HG03039 (cell line): ENCODE measurements at regions not wholly inside any gene's neighbourhood (a gene's known extent, or its start where the extent isn't known, plus 50 kb on each side); places are given as distances from the start of the nearest gene placed in this dataset.
"Not testable (repeated sequence)": the region's sequence is repeated elsewhere in the genome, so short reads cannot be mapped to it uniquely, and the experiment has no call there.

Experiments
- ATAC-seq: cut with Tn5 transposase; IDR thresholded peaks from one replicate; pipeline ENCODE4 v1.9.1; 2021; ENCODE audit warnings: mild to moderate bottlenecking, moderate library complexity; ENCODE audit not compliant: unreplicated experiment

DNA sequence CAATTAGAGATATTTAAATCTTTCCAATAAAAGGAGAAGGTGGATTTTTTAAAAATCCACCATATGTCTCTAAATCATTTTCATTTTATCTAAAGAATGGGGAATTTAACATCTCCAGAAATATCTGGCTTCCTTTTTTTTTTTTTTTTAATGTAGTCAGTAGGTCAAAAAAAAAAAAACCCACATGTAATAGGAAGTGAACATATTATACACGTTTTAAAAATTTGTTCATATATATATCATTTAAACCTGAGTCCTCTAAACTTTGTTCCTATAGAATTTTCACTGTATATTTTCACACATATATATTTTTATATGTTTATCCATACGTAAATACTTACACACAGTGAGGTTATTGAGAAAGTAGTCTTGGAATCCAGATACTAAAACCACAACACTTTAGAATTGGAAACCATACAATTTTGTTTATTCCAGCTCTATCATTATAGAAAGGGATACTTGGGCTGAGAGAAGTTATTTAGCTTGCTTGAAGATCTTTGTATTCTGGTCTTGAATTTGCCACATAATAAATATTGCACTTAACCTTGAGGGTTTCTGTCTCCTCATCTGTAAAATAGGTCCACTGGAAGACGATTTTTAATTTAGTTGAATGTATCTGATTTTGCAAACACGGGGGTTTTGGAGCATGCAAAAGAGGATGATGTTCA is 62.1 kb upstream of the ZNF217 start:
- no peak for ATAC-seq

DNA sequence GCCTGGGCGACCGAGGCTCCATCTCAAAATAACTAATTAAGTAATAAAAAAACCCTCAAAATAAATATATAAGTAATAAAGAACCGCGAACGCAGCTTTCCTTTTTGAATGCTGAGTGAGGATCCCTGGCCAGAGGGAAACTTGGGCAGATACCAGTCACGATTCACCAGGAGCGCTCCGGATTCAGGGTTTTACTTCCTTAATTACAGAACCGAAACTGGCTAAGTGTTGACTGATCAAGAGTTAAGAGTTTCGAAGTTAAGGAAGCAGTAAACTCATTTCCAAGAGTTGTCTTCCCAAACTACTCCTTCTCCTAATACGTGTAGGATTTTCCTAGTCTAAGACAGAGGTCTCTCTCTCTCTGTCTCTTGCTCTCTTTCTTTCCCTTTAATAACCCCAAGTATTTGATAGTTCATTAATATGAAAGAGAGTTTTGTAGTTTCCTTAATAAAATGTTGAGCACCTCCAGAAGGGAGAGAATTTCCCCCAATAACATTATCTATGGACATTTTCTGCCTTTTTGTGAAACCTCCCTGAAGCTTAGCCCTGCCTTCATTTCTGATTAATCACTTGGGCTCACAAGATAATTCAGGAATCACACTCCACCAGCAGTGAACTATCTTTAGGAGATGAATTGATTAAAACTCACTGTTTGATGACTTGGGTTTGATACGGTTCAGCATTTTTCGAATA is 61.4 kb upstream of the ZNF217 start:
- no peak for ATAC-seq

GRCh38 chr20:53654521-53654920 is 60.9 kb upstream of the ZNF217 start:
- not testable (repeated sequence) for ATAC-seq

- no peak for ATAC-seq
Measured at GRCh38 chr20:53652859-53653517, 59.3 kb upstream of the ZNF217 start.

- ATAC-seq: peak; percentile 62
Measured at GRCh38 chr20:53652090-53652858, 58.6 kb upstream of the ZNF217 start.

DNA sequence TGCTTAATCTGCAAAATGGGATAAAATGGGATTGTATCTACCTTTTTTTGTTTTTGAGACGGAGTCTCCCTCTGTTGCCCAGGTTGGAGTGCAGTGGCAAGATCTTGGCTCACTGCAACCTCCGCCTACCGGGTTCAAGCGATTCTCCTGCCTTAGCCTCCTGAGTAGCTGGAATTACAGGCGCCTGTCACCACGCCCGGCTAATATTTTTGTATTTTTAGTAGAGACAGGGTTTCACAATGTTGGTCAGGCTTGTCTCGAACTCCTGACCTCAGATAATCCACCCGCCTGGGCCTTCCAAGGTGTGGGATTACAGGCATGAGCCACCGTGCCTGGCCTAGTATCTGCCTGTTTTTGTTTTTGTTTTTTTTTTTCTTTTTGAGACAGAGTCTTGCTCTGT is 55.9 kb upstream of the ZNF217 start:
- ATAC-seq: not testable (repeated sequence)

GRCh38 chr20:53647286-53647821 is 53.7 kb upstream of the ZNF217 start:
- ATAC-seq: no peak

DNA sequence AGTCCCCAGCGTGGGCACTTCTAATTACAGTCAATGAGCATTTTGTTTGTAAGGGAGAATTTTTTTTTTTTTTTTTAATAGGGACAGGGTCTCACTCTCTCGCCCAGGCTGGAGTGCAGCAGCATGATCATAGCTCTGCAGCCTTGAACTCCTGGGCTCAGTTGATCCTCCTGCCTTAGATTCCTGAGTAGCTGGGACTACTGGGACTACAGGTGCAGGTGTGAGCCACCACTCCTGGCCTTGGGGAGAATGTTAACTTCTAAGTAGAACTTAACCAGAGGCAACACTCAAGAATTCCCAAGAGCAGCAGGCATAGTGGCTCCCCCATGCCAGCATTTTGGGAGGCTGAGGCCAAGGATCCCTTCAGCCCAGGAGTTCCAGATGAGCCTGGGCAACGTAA is 52.9 kb upstream of the ZNF217 start:
- no peak for ATAC-seq

GRCh38 chr20:53645582-53645897 is 51.9 kb upstream of the ZNF217 start:
- ATAC-seq: no peak

GRCh38 chr20:53644108-53644507 is 50.5 kb upstream of the ZNF217 start:
- not testable (repeated sequence) for ATAC-seq
